ENCODE measurements at regions not wholly inside any gene's neighbourhood (a gene's known extent, or its start where the extent isn't known, plus 50 kb on each side); places are given as distances from the start of the nearest gene placed in this dataset.

GRCh38 chr10:56585447-56586171 lies 224.6 kb upstream of the ZWINT start:
- Histone ChIP-seq H3K79me2 (replicated peaks; ENCODE audit: insufficient read depth) (no peaks in the 10 kb centered on the region), H4K20me1 (replicated peaks; ENCODE audit: insufficient read depth) (no peaks in the 10 kb centered on the region), H3K27ac (ENCODE audit: low read depth) (no peak overlapping the region), H3K4me3 (no peak overlapping the region), H3K4me1 (ENCODE audit: insufficient read depth) (no peaks in the 10 kb centered on the region), H3K27me3 (ENCODE audit: insufficient read depth) (no peaks in the 10 kb centered on the region), H3K4me2 (no peak overlapping the region), H2AFZ (peak overlapping the region; percentile 86), H3K36me3 (ENCODE audit: insufficient read depth) (no peaks in the 10 kb centered on the region), H3F3A (replicated peaks; ENCODE audit: low read depth) (no peaks in the 10 kb centered on the region), H3K9me2 (ENCODE audit: insufficient read depth) (no peaks in the 10 kb centered on the region)
- Mint-ChIP-seq H3K27me3 (ENCODE audit: insufficient read depth, low read depth, poor library complexity) (no peaks in the 10 kb centered on the region), H3K4me3 (no peak overlapping the region), H3K9me3 (0 out of 3 replicates have a peak, but pooled peaks cover 3% of the 10 kb centered on the region), H3K36me3 (ENCODE audit: low read depth) (no peaks in the 10 kb centered on the region), H3K4me1 (peaks cover 14% of the 10 kb centered on the region), H3K27ac (no peak overlapping the region)
- DNase-seq (ENCODE audit: low spot score) = no peak
- peak; percentile 27; the same call in 1 of the 3 replicates for ATAC-seq
- TF ChIP-seq, protein P1, sequence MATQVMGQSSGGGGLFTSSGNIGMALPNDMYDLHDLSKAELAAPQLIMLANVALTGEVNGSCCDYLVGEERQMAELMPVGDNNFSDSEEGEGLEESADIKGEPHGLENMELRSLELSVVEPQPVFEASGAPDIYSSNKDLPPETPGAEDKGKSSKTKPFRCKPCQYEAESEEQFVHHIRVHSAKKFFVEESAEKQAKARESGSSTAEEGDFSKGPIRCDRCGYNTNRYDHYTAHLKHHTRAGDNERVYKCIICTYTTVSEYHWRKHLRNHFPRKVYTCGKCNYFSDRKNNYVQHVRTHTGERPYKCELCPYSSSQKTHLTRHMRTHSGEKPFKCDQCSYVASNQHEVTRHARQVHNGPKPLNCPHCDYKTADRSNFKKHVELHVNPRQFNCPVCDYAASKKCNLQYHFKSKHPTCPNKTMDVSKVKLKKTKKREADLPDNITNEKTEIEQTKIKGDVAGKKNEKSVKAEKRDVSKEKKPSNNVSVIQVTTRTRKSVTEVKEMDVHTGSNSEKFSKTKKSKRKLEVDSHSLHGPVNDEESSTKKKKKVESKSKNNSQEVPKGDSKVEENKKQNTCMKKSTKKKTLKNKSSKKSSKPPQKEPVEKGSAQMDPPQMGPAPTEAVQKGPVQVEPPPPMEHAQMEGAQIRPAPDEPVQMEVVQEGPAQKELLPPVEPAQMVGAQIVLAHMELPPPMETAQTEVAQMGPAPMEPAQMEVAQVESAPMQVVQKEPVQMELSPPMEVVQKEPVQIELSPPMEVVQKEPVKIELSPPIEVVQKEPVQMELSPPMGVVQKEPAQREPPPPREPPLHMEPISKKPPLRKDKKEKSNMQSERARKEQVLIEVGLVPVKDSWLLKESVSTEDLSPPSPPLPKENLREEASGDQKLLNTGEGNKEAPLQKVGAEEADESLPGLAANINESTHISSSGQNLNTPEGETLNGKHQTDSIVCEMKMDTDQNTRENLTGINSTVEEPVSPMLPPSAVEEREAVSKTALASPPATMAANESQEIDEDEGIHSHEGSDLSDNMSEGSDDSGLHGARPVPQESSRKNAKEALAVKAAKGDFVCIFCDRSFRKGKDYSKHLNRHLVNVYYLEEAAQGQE (IDR thresholded peaks at IDR 0.05; ENCODE audit: unreplicated experiment) = no peak
- no peak for TF ChIP-seq ZNF331 (CRISPR knock-in tag; IDR thresholded peaks at IDR 0.05; ENCODE audit: low read depth)

GRCh38 chr10:56583316-56583715 lies 222.3 kb upstream of the ZWINT start:
- H3K27ac Mint-ChIP-seq = no peak overlapping the region
- no peak for ATAC-seq
- no peaks in the 10 kb centered on the region for H3K79me2 ChIP-seq (replicated peaks; ENCODE audit: insufficient read depth)
- no peak overlapping the region for H3K27ac ChIP-seq (ENCODE audit: low read depth)
- no peaks in the 10 kb centered on the region for H4K20me1 ChIP-seq (replicated peaks; ENCODE audit: insufficient read depth)
- no peaks in the 10 kb centered on the region for H3K27me3 Mint-ChIP-seq (ENCODE audit: insufficient read depth, low read depth, poor library complexity)
- no peaks in the 10 kb centered on the region for H3K4me1 ChIP-seq (ENCODE audit: insufficient read depth)
- DNase-seq (ENCODE audit: low spot score) = no peak
- H3K4me1 Mint-ChIP-seq = peaks cover 14% of the 10 kb centered on the region
- H3K36me3 Mint-ChIP-seq (ENCODE audit: low read depth) = no peaks in the 10 kb centered on the region
- no peaks in the 10 kb centered on the region for H3F3A ChIP-seq (replicated peaks; ENCODE audit: low read depth)
- no peaks in the 10 kb centered on the region for H3K27me3 ChIP-seq (ENCODE audit: insufficient read depth)
- no peak overlapping the region for H3K4me3 ChIP-seq
- no peak overlapping the region for H3K4me2 ChIP-seq
- H2AFZ ChIP-seq = no peak overlapping the region
- no peak overlapping the region for H3K4me3 Mint-ChIP-seq
- H3K36me3 ChIP-seq (ENCODE audit: insufficient read depth) = no peaks in the 10 kb centered on the region
- H3K9me2 ChIP-seq (ENCODE audit: insufficient read depth) = no peaks in the 10 kb centered on the region
- no peaks in the 10 kb centered on the region for H3K9me3 Mint-ChIP-seq
- TF ChIP-seq NANOG (IDR thresholded peaks at IDR 0.05; ENCODE audit: borderline replicate concordance) = no peak
- TF ChIP-seq ZNF462 (CRISPR knock-in tag; IDR thresholded peaks at IDR 0.05) = no peak
- no peak for TF ChIP-seq EZH2phosphoT487 (IDR thresholded peaks at IDR 0.05; ENCODE audit: unreplicated experiment)
- no peak for TF ChIP-seq STAT1 (IDR thresholded peaks at IDR 0.05; ENCODE audit: unreplicated experiment)
- TF ChIP-seq, protein P1 (IDR thresholded peaks at IDR 0.05; ENCODE audit: unreplicated experiment) = no peak
- no peak for TF ChIP-seq ZNF114 (CRISPR knock-in tag; IDR thresholded peaks at IDR 0.05)
- no peak for TF ChIP-seq POLR2AphosphoS5 (IDR thresholded peaks at IDR 0.05; ENCODE audit: low read depth)
